ENCODE measurements at regions not wholly inside any gene's neighbourhood (a gene's known extent, or its start where the extent isn't known, plus 50 kb on each side); places are given as distances from the start of the nearest gene placed in this dataset.
"Not testable (repeated sequence)": the region's sequence is repeated elsewhere in the genome, so short reads cannot be mapped to it uniquely, and the experiment has no call there.

DNA sequence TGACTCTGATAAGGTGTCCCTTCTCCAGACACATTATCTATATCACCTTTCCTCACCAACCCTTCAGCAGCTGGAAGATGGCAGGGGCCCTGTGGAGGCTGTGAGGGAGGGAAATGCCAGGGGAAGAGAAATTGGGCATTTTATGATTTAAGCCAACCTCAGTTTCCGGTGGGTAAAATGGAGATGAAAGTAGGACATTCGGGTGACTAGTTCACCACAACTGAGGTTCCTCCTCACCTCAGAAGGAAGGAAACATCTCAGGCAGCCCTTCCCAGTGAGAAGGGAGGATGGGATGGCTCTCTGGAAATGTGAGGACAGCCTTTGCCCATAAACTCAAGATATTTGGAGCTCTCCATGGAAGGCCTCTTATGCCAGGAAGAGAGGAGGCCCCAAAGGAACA, 251.5 kb downstream of the MID1IP1 start:
- no peak for DNase-seq

DNA sequence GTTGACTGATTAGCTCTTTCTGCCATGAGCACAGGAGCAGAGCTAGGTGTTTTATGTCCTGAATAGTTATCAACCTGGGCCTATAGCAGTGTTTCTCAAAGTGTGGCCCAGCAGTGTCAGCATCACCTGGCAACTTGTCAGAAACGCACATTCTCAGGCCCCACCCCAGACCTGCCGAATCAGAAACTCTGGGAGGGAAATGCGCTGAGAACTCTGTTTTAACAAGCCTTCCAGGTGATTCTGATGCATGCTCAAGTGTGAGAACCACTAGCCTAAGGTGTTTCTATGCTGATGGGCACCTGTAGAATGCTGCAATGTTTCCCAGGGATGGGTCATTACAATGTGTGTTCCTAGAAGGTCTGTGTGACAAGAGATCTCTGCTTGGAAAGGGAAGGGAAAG, 257.5 kb downstream of the MID1IP1 start:
- DNase-seq = no peak

GRCh38 chrX:39059866-39060265, 258.6 kb downstream of the MID1IP1 start:
- no peak for DNase-seq

DNA sequence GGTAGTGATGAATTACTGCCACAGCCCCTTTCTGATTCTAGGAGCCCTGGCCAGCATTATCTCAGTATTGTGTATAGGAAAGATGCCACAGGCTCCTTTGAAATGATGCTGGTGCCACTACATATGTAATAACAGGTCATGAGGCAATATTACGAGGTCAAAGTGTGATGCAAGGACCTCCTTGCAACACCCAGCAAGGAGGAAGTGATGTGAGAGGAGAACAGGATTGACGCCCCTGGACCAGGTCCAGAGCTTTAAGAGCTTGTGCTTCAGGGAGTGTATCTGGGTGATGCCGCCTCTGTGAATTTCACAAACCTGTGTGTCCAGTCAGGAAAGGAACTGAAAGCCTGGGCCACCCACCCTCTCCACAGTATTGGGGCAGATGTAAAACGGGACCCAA, 261.8 kb downstream of the MID1IP1 start:
- no peak for DNase-seq

DNA sequence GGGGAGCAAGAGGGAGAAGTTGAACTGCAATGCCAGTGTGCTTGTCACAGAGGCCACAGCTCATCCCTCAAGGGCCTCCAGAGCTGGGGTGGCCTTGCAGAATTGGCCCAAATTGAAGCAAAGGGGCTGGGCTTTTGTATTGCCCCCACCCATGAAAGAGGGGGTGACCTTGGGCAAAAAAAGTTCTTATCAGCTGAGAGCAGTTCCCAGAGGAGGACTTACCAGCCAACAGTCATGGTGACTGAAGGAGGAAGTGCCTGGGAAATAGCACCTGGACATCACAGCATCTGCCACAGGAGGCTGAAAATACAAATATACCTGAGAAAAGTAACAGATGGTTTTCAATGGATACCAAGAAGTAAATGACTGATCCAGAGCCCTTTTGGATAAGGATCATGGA, 262.4 kb downstream of the MID1IP1 start:
- no peak for DNase-seq

DNA sequence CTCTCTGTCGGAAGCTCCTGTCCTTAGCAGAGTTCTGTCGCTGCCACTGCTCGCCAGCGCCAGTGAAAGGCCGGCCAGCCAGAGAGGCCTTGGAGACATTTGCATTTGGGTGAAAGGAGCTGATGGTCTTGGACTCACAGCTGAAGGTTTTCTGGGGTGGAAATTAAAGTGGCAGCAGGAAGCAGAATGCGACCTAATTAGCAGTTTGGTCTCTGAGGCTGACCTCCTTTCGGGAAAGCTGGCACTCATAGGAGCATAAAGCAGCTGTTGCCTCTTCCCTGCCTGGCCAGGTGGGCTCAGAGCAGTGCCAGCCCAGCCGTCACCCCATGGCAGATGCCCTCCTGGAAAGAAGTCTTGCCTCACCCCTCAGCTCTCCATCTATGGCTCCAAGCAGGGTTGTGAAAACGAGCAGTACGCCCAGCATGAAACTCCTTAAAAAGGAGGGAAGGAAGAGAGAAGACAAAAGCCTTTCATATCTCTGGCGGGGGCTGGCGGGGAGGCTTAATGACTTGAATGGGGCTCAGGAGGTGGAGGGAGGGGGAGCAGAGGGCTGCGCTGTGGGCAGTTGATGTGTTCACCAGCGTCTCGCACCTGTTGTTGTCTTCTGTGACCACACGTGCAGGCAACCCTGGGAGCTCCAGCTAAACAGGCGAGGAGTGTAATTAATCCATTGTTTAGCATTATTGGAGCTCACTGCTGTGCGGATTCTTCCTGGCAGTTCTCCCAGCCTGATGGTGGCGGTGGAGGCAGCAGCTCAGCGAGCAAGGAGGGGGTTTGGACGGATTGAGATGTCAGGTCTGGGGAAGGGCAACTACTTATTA, 264.0 kb downstream of the MID1IP1 start:
- DNase-seq = peak; percentile 82

DNA sequence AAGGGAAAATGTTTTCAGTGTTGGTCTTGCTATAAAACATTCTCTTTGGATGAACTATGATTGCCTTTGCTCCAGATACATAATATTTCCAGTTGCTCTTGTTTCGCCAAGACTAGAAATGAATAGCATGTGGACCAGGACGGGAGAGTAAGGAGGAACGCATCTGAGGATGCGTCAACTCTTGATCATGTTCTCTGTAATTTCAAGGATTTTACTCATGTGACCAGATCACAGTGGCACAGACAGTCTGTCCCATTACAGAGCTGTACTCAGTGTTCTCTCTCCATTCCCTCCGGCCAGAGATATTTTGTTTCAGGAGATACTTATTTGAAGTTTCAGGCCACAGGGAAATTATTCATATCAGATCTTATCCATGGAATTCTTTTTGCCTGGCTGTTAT, 266.6 kb downstream of the MID1IP1 start:
- no peak for DNase-seq

DNA sequence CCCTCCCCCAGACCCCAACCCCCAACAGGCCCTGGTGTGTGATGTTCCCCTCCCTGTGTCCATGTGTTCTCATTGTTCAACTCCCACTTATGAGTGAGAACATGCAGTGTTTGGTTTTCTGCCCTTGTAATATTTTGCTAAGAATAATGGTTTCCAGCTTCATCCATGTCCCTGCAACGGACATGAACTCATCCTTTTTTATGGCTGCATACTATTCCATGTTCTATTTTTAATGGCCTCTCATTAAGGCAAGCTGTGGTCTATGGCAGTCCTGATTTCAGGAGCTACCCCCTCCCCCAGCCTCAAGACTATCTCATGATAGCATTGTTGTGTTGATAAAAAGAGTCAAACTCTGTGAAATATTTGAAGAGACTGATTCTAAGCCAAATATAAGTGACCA, 267.4 kb downstream of the MID1IP1 start:
- DNase-seq = not testable (repeated sequence)

DNA sequence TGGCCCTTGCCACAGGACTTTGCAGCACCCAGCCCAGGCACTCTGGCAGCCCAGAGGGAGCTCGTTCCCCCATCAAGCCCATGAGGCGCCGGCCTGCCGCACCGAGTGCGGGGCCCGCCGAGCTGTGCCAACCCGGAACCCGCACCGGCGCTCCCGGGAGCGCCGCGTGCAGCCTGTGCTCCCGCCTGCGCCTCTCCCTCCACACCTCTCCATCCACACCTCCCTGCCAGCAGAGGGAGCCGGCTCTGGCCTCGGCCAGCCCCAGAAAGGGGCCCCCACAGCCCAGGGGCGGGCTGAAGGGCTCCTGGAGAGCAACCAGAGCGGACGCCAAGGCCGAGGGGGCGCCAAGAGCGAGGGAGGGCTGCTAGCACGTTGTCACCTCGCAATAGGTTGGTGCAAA, 268.8 kb downstream of the MID1IP1 start:
- DNase-seq = no peak

- DNase-seq = no peak
Observed at GRCh38 chrX:39073131-39073530, 271.9 kb downstream of the MID1IP1 start.

DNA sequence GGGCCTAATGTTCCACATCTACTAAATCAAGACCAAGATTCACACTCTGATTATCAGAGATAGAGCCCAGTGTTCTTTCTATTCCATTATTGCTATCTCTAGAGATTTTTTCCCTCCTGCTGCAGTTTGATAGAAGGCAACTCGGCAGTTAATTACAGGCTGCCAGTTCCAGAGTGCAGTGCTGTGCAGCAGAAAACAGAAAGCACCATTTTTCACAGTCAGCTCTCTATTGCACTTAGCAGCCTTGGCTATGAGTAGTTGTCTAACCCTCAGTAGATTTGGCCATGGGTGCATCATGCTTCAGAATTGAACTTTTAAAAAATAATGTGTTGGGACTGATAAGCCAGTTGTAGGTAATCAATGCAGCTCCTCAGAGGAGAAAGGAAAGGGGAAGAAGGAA, 295.3 kb downstream of the MID1IP1 start:
- no peak for DNase-seq

GRCh38 chrX:39104745-39105144, 303.5 kb downstream of the MID1IP1 start:
- DNase-seq = no peak

DNA sequence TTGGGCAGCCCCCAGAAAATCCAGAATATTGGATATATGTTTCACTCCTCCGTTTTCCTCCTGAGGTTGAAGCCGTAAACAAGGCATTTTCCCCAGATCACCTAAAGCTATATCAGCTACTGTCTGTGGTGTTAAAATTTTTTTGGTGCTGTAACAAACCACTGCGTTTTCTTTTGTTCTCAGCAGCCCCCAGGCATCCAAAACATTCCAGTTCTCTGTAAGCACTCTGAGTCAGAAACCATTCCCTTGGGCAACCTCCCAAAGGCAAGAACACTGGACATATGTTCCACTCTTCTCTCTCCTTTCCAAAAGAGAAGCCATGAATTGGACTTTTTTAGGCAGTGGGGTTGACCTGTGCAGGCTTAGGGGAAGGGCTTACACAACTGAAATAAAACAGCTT, 310.9 kb downstream of the MID1IP1 start:
- DNase-seq = no peak

GRCh38 chrX:39115166-39115565, 313.9 kb downstream of the MID1IP1 start:
- no peak for DNase-seq

- no peak for DNase-seq
Observed at GRCh38 chrX:39117101-39117500, 315.8 kb downstream of the MID1IP1 start.

DNA sequence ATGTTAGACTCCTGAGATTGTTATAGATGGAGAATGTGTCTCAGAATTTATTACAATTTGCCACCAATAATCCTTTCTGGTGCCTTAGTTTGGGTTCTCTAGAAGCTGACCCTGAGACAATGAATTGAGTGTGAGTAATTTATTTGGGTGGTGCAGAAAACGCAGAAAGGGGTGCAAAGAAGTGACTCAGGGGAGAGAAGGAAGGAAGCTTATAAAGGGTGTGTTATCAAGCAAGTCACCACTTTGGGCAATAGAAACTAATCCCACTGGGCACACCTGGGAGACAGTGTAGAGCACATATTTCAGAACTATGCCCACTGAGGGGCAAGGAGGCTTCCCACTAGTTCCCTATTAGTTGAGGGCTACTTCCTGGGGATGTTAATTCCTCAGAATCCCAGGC, 320.6 kb downstream of the MID1IP1 start:
- no peak for DNase-seq

DNA sequence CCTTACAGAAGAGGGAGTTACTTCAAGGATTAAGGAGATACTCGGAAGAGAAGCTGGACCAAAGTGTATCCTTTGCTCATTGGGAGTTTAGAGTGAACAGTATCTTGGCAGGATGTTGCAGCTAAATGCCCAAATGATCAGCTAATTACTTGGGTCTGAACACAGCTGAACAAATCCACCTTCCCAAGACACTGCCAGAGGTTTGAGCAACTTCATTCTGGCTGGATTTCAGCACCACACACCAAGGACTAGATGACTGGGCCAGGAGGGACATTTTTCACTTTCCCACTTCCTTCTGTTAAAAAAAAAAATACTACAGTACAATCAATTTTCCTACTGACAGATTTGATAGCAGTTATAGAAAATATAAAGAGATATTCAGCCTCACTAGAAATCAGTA, 324.6 kb downstream of the MID1IP1 start:
- DNase-seq = no peak

GRCh38 chrX:39133971-39134370, 332.7 kb downstream of the MID1IP1 start:
- peak; percentile 86 for DNase-seq

- DNase-seq = peak; percentile 70
Observed at GRCh38 chrX:39137363-39137954, 336.2 kb downstream of the MID1IP1 start.

- DNase-seq = no peak
Observed at GRCh38 chrX:39140581-39140980, 339.3 kb downstream of the MID1IP1 start.

DNA sequence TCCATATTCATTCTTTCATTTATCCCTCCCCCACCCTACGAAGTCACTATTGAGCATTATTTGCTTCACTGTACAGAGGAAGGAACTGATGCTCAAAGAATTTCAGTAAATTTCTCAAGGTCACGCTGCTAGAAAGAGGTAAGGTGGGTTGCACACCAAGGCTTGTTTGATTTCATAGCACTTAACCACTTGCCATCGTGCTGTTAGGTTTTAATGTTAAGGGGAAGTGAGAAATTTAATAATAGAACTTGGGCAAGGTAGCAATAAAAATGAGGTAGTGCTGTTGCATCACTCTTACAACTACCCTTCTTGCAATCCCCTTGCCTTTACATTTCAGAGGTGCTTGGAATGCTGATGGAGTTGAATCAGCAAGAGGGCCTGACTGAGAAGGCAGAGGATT, 343.1 kb downstream of the MID1IP1 start:
- no peak for DNase-seq

GRCh38 chrX:39144956-39145355, 343.7 kb downstream of the MID1IP1 start:
- peak; percentile 47 for DNase-seq

GRCh38 chrX:39145859-39146258, 344.6 kb downstream of the MID1IP1 start:
- DNase-seq = no peak

GRCh38 chrX:39149761-39150160, 348.5 kb downstream of the MID1IP1 start:
- peak; percentile 68 for DNase-seq

DNA sequence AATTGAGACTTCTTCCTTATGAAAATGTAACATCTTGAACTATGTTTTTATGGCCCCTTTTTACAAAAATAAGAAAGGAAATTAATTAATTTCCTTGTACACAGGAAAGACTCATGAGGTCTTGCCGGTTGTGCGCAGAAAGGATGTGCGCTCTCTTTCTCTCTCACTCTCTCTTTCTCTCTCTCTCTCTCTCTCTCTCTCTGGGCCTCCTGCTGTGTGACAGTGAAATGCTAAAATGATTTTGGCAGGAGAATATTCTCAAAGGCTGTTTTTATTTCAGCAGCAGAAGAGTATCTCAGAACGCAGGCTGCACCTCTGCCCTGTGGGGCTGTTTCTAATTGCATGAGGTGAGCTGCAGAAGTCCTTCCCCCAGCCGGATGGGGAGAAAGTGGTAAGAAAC, 349.0 kb downstream of the MID1IP1 start:
- no peak for DNase-seq

Measured in NCI-H82 (cell line).